ENCODE measurements at regions not wholly inside any gene's neighbourhood (a gene's known extent, or its start where the extent isn't known, plus 50 kb on each side); places are given as distances from the start of the nearest gene placed in this dataset.

DNA sequence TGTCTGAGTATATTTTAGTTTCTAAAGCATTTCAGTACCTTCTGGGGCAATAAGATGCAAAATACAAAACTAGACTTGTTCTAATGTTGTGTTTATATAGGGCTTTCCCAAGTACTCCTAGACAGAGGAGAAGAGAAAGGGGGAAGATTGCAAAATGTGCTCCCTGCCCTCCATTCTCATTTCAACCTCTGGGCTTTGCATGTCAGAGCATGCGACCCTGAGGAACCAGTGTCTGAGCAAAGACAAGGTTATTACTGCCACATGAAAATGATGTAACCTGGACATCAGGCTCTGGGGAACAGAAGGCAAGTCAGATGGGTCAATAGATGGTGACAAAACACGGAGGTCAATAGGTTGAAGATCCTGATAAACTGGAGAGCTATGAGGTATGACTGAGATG lies 253.5 kb upstream of the TCF21 start:
- TF ChIP-seq, protein P1, sequence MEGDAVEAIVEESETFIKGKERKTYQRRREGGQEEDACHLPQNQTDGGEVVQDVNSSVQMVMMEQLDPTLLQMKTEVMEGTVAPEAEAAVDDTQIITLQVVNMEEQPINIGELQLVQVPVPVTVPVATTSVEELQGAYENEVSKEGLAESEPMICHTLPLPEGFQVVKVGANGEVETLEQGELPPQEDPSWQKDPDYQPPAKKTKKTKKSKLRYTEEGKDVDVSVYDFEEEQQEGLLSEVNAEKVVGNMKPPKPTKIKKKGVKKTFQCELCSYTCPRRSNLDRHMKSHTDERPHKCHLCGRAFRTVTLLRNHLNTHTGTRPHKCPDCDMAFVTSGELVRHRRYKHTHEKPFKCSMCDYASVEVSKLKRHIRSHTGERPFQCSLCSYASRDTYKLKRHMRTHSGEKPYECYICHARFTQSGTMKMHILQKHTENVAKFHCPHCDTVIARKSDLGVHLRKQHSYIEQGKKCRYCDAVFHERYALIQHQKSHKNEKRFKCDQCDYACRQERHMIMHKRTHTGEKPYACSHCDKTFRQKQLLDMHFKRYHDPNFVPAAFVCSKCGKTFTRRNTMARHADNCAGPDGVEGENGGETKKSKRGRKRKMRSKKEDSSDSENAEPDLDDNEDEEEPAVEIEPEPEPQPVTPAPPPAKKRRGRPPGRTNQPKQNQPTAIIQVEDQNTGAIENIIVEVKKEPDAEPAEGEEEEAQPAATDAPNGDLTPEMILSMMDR (IDR thresholded peaks at IDR 0.05): no peak
- TF ChIP-seq POLR2A (IDR thresholded peaks at IDR 0.05): no peak

All from heart left ventricle (tissue), 13 donors.